GM19455 (cell line): ENCODE measurements at regions not wholly inside any gene's neighbourhood (a gene's known extent, or its start where the extent isn't known, plus 50 kb on each side); places are given as distances from the start of the nearest gene placed in this dataset.

Experiments
- ATAC-seq: cut with Tn5 transposase; IDR thresholded peaks from one replicate; pipeline ENCODE4 v1.9.1; 2021; ENCODE audit not compliant: unreplicated experiment

DNA sequence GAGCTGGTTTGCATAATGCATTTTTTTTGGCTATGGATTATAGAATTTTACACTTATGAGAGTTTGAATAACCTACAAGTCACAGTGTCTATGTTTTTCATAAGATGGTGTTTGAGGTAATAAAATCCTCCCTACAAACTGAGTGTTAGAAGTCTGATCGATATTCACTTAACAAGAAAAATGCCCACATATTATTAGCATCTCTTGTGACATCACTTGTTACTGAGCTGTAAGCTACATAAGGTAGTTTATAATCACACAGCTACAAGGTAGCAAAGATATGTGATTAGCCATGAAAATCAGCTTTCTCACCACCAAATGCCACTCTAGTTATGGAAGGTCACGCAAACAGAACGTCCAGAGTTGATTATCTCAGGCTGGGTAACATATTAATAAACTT, 669.6 kb downstream of the PCDH18 start:
- no peak for ATAC-seq

DNA sequence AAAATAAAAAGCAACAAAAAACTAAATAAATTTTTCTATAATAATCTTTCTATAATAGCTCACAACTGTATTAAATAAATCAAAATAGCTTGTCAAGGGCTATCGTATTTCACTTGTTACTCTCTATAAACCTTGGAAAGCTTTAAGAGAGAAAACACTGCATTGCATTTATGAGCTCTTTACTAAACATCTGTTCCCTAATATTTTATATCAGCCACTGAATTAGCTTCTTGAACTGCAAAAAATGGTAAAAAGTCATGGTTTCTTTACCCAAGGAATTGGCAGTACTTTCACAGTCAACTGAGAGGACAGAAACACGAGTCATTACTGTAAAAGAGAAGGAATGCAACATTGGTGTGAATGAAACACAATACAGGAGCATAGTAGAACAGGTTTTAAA, 671.2 kb downstream of the PCDH18 start:
- no peak for ATAC-seq

DNA sequence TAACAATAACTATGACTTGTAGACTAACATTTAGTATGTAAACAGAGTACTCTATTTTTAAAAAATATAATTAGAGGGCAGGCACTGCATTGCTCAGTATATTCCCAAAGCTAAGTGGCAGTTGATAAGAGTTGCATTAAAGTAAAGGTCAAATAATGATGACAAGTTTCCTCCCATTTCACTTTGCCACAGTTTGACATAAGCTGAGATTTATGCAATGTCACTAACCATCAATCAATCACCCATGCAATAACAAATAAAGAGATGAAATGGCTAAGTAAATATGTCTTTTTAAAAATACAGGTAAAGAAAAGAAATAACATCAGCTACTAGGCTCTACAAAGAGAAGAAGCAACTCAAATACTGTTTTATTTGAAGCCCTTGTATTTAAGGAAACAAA, 673.4 kb downstream of the PCDH18 start:
- no peak for ATAC-seq

DNA sequence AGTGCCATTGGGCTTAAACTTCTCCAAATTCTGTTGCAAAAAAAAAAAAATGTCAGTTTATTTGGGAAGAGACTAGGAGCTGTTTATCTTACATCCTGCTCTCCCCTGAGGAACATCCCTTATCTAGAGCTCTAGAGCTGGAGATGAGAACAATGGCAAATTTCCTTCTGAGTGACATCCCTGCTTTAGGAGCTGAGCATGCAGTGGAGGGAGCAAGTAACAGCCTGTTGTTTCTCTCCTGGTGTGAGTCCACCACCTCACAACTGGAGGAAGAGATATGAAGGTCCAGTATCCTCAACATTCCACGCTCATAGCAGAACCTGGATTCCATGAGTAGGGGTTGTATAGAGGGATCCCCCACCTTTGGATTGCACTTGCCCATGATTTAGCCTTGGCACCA, 676.4 kb downstream of the PCDH18 start:
- no peak for ATAC-seq

DNA sequence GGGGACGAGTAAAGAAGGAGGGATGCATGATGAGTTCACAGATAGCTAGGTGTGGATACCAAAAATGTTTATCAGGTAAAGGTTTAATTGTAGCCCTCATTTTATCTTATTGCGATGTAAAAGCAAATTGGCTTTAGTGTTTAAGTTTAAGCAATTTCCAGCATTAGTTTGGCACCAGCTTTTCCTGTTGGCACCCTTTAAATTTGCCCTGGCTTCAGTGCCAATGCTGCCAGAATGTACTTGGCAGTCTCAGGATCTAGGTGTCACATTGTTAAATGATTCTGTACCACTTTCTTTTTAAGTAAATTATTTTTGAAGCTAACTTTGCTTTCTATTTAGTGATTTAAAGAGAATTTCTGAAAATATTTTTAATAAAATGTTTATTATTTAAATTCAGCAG, 681.8 kb downstream of the PCDH18 start:
- ATAC-seq = no peak

GRCh38 chr4:136847881-136848621, 684.2 kb downstream of the PCDH18 start:
- no peak for ATAC-seq

DNA sequence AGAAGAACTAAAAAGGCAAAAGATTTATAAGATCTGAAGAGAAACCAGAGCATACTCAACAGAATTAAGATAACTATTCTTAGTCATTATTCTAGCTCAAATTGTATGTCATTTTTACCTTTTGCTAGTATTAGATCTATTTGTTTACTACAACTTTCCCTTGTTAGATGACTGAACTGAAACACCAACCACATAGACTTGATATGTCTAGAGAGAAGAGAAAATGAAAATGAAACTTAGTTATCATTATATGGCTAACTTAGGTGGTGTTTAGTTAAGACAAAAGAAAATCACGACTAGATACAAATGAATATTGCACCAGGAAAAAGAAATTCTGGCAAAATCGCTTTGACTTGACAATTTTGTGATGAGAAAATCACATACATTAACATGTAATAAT, 690.8 kb downstream of the PCDH18 start:
- ATAC-seq = no peak

- ATAC-seq = no peak
These were observed 693.7 kb downstream of the PCDH18 start for GRCh38 chr4:136838607-136839006.

GRCh38 chr4:136831553-136831952, 700.7 kb downstream of the PCDH18 start:
- no peak for ATAC-seq

- ATAC-seq = no peak
These were observed 703.0 kb downstream of the PCDH18 start for GRCh38 chr4:136829280-136829679.

- no peak for ATAC-seq
These were observed 709.3 kb downstream of the PCDH18 start for GRCh38 chr4:136823020-136823419.

GRCh38 chr4:136818811-136819330, 713.4 kb downstream of the PCDH18 start:
- ATAC-seq = no peak

DNA sequence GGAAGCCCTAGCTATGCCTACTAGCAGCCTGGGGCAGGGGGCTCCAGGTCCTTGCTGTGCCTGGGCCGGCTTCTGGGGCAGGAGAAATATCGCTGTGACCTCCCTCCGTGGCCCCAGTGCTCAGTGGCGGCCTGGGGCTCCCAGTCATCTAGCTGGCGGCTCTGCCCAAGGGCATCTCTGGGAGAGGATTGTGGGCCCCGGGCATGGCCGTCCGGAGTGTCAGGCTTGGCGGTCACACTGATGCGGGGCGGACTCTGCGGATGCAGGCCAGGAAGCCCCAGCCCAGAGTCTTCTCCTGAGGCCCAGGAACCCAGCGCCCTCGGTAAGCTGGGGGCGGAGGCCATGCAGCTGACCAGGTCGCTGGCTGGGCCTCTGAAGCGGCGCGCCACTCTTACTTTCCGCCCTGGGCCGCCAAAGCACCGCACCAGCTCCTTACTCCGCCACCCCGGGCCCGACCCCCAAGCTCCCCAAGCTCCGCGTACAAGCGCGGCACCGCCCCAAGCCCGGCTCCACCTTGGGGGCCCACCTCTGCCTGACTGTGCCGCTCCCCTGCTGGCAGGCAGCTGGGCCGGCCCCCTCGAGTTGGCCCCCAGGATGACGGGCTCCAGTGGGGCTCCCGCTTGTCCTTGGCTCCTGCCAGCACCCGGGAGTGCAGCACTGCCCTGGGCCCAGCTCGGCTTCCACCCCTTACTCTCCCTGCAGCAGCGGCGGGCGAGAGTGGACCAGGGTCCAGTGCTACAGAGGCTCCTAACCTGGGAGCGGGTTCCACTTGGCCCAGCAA, 720.0 kb downstream of the PCDH18 start:
- ATAC-seq = no peak

DNA sequence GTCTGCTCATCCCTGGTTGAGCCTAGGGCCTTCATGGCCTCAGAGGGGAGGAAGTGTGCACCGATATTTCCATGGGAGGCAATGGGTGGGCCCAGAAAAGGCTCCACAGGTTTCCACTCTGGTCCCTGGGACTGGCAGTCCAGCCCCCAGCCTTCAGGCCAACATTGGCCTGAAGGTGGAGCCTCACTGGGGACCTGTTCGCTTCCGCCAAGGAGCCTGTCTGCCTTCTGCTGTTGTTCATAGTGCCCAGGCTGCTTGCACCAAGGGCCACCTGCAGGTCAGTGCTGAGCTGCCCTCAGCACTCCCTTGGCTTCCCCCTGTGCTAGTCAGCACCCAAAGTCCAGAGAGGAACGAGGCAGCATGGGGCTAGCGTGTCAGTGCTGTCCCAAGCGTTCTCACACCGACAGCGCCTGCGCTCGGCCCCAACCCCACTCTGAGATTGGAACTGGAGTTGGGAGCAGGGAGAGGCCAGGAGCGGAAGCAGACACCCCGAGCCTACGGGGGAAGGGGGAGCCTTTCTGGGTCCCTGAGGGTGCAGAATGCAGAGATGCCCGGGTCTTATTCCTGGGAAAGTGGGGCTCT, 720.7 kb downstream of the PCDH18 start:
- no peak for ATAC-seq

GRCh38 chr4:136810626-136811025, 721.7 kb downstream of the PCDH18 start:
- ATAC-seq = no peak

GRCh38 chr4:136806844-136807243, 725.5 kb downstream of the PCDH18 start:
- no peak for ATAC-seq

- no peak for ATAC-seq
These were observed 726.7 kb downstream of the PCDH18 start for GRCh38 chr4:136805617-136806016.

DNA sequence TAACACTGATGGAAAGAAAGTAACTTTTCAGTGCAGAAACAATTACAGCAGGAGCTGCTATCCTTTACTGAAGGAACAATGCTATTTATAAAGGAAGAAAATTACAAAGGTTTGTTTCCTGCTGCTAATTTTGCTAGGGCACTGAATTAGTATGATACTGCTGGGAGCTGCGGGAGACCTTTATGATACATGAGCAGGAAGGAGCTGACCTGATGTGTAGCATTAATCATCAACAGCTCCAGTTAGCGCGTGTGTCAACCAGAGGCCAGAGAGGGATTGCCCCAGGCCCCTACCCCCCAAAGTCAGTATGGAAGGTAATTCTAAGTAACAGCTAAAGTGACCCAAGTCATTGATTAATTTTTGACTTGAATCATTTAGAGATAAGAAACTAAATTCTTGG, 728.9 kb downstream of the PCDH18 start:
- ATAC-seq = no peak

DNA sequence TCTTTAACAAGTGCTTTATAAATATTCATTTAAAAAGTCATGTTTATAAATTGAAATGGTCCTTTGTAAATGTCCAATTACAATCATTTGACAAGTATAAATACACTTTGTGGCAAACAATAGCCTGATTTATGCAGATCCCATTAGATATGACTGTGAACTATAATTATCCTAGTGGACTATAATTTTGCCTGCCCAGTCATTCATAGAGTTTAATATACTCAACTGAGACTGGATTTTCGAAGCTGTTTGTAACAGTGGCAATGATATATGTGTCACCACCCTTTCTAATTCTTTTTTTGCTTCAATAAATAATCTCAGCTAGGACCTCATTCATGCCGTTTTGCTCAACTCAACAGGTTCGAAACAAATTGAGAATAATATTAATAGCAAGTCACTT, 732.0 kb downstream of the PCDH18 start:
- ATAC-seq = no peak

- no peak for ATAC-seq
These were observed 735.3 kb downstream of the PCDH18 start for GRCh38 chr4:136796953-136797352.

DNA sequence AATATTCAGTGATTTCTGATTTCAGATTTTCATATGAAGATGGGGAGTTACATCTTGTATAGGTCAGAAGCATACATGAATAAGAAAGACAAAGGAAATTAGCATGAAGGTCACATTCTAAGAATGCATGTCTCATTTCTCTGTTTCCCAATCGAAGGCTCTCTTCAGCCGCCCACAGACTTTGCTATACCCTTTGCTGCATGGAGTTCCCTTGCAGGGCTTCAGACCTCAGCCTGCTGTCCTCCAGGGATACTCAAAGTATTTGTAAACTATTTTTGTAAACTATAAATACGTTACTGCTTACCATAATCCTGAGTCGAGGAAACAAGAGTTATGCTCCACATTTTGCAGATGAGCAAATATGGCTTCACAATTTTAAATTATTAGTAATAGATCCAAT, 738.4 kb downstream of the PCDH18 start:
- ATAC-seq = no peak

GRCh38 chr4:136784326-136784725, 748.0 kb downstream of the PCDH18 start:
- no peak for ATAC-seq
